HG02970 (cell line): ENCODE measurements at regions not wholly inside any gene's neighbourhood (a gene's known extent, or its start where the extent isn't known, plus 50 kb on each side); places are given as distances from the start of the nearest gene placed in this dataset.
"Not testable (repeated sequence)": the region's sequence is repeated elsewhere in the genome, so short reads cannot be mapped to it uniquely, and the experiment has no call there.

Source experiments
- ATAC-seq: cut with Tn5 transposase; IDR thresholded peaks from one replicate; pipeline ENCODE4 v1.9.1; 2021; ENCODE audit warnings: mild to moderate bottlenecking, moderate library complexity, moderate number of reproducible peaks; ENCODE audit not compliant: unreplicated experiment, low FRiP score

DNA sequence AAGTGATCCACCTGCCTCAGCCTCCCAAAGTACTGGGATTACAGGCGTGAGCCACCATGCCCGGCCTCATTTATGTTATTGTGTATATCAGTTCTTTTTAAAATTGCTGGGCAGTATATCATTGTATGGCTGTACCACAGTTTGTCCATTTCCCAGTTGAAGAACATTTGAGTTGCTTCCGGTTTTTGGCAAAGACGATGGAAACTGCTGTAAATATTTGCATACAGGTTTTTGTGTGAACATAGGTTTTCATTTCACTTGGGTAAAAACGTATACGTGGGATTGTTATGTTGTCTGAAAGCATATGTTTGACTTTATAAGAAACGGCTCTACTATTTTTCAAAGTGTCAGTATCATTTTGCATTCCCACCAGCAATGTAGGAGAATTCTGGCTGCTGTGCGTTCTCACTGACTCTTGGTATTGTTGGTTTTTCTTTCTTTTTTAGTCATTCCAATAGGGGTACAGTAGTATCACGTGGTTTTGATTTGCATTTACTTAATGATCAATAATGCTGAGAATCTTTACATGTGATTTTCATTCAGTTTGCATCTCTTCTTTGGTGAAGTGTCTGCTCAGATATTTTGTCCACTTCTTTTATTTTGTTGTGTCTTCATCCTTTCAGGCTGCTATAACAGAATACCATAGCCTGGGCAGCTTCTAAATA lies 63.2 kb upstream of the GOT2 start:
- no peak for ATAC-seq

- no peak for ATAC-seq
Measured at GRCh38 chr16:58793366-58793765, 59.2 kb upstream of the GOT2 start.

DNA sequence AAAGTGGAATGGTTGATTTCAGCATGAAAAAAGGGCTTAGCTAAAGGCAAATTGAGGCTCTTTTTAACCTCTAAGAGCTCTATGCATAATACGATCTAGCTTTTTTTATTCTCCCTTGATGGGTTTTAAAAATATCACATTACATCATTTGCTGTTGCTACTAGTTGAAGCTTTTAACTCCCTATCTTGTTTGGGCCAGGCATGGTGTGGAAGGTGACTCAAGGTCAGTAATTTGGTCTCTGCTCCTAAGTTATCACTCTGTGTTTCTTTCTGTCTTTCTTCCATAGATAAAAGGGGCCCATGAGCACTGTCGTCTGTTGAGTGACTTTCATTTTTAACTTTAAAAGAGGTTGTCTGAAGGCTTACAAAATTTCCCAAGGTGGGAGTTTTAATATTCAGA lies 58.1 kb upstream of the GOT2 start:
- no peak for ATAC-seq

- ATAC-seq, result not testable (repeated sequence)
Measured at GRCh38 chr16:58790816-58791557, 56.9 kb upstream of the GOT2 start.

- no peak for ATAC-seq
Measured at GRCh38 chr16:58789351-58789750, 55.2 kb upstream of the GOT2 start.
